Cardiac muscle cell (in vitro differentiated cells and primary cell): ENCODE measurements at regions not wholly inside any gene's neighbourhood (a gene's known extent, or its start where the extent isn't known, plus 50 kb on each side); places are given as distances from the start of the nearest gene placed in this dataset.

Experiments used
- DNase-seq, 2 donors: peaks; one replicate each; pipeline versions ENCODE4 v3.0.0 to v3.0.0-alpha.2; 2010 to 2017; ENCODE audit warnings: low read depth in 1 of 2, low spot score in 1 of 2
- H3K27ac ChIP-seq: fragments of 200-600 bp; sonication (generic); 2 replicates; pipeline ENCODE4 v1.5.1; 2016
- H3K27me3 ChIP-seq: fragments of 200-600 bp; sonication (generic); 2 replicates; pipeline ENCODE4 v1.6.0; 2016; ENCODE audit warnings: control low read depth
- H3K36me3 ChIP-seq: fragments of 200-600 bp; sonication (generic); 2 replicates; pipeline ENCODE4 v1.5.1; 2016; ENCODE audit warnings: control low read depth
- H3K4me1 ChIP-seq: fragments of 200-600 bp; sonication (generic); 2 replicates; pipeline ENCODE4 v1.8.1; 2017; ENCODE audit warnings: low read depth, mild to moderate bottlenecking, mixed run types
- H3K4me3 ChIP-seq: fragments of 200-600 bp; sonication (generic); 2 replicates; pipeline ENCODE4 v1.5.1; 2016; ENCODE audit warnings: mild to moderate bottlenecking
- H3K9me3 ChIP-seq: fragments of 200-600 bp; sonication (generic); 2 replicates; pipeline ENCODE4 v1.5.1; 2017; ENCODE audit warnings: low read depth, mild to moderate bottlenecking, control low read depth
- TF ChIP-seq, protein P1 (sequence below): IDR thresholded peaks from 2 replicates; pipeline ENCODE4 v1.5.1; 2012; ENCODE audit warnings: low read depth, mild to moderate bottlenecking, low read length

DNA sequence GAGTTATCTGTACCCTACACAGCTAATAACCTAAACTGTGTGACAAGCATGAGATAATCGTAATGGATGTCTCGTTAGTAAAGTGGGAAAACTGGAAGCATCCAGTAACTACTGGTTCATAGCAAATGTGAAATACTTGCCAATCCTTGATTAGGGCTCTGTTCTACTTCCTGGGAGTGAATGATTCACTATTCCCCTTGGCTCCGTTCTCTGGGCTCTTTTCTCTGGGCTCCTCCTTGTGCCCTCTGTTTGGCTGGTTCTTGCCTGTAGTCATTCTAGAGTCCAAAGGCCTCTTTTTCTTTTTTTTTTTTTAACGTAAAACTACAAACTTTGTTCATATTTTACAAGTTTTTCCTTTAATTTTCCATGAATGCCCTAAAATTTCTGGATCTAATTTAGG, 465.8 kb upstream of the PLXNA2 start:
- TF ChIP-seq, protein P1, sequence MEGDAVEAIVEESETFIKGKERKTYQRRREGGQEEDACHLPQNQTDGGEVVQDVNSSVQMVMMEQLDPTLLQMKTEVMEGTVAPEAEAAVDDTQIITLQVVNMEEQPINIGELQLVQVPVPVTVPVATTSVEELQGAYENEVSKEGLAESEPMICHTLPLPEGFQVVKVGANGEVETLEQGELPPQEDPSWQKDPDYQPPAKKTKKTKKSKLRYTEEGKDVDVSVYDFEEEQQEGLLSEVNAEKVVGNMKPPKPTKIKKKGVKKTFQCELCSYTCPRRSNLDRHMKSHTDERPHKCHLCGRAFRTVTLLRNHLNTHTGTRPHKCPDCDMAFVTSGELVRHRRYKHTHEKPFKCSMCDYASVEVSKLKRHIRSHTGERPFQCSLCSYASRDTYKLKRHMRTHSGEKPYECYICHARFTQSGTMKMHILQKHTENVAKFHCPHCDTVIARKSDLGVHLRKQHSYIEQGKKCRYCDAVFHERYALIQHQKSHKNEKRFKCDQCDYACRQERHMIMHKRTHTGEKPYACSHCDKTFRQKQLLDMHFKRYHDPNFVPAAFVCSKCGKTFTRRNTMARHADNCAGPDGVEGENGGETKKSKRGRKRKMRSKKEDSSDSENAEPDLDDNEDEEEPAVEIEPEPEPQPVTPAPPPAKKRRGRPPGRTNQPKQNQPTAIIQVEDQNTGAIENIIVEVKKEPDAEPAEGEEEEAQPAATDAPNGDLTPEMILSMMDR = no peak
- Histone ChIP-seq H3K27ac (no peak overlapping the region), H3K4me3 (no peak overlapping the region), H3K36me3 (no peaks in the 10 kb centered on the region), H3K4me1 (no peaks in the 10 kb centered on the region), H3K27me3 (no peaks in the 10 kb centered on the region), H3K9me3 (no peaks in the 10 kb centered on the region)
- DNase-seq = no peak

DNA sequence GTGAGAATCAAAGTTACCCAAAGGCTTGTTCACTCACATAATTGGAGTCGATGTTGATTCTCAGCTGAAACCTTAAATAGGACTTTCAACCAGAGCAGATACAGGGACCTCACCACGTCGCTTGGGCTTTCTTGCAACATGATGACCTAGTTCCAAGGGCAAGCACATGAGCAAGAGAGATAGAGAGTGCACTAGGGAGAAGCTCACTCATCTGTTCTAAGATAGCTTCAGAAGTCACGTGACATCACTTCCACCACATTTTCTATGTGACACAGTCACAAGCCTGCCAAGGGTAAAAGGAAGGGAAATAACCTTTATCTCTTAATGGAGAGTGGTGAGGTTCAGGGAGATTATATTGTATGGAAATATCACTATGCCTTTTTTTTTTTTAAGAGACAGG, 470.1 kb upstream of the PLXNA2 start:
- no peaks in the 10 kb centered on the region for H3K9me3 ChIP-seq
- TF ChIP-seq, protein P1 = no peak
- no peaks in the 10 kb centered on the region for H3K4me1 ChIP-seq
- H3K4me3 ChIP-seq = no peak overlapping the region
- DNase-seq = no peak
- no peaks in the 10 kb centered on the region for H3K36me3 ChIP-seq
- no peak overlapping the region for H3K27ac ChIP-seq
- no peaks in the 10 kb centered on the region for H3K27me3 ChIP-seq

DNA sequence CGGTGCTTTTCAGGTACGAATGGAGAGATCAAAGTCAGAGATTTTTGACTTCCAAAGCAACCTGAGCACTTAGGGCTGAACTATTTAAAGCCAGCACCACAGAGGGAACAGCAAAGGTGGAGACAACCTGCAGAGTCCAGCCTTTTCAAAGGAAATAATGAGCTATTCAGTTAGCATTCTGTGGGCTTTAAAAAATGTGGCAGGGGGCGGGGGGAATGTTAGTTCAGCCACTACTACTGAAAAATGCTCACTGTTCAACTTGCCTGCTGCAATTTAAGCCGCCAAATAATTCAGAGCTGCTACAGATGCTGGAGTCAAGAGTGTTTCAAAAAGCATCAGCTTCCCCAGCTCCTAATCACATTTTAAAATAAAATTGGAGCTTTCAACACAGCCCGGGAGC, 473.3 kb upstream of the PLXNA2 start:
- Histone ChIP-seq H3K9me3 (no peaks in the 10 kb centered on the region), H3K27me3 (no peaks in the 10 kb centered on the region), H3K4me3 (no peak overlapping the region), H3K4me1 (no peaks in the 10 kb centered on the region), H3K36me3 (no peaks in the 10 kb centered on the region), H3K27ac (no peak overlapping the region)
- TF ChIP-seq, protein P1 = no peak
- DNase-seq = no peak

DNA sequence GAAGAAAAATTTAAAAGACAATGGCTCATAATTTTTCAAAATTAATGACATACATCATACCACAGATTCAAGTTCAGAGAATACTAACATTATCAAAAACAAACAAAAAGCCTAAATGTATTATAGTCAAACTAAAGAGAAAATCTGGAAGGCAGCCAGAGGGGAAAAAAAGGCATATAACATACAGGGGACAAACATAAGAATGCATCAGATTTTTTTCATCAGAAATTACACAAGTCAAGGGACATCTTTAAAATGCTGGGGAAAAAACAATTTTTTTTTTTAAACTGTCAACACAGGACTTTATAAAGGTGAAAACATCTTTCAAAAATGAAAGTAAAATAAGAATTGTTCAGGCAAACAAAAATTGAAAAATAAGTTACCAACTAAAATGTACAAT, 478.4 kb upstream of the PLXNA2 start:
- Histone ChIP-seq H3K9me3 (no peaks in the 10 kb centered on the region), H3K27me3 (no peaks in the 10 kb centered on the region), H3K36me3 (no peaks in the 10 kb centered on the region), H3K4me1 (no peaks in the 10 kb centered on the region), H3K27ac (no peak overlapping the region), H3K4me3 (no peak overlapping the region)
- DNase-seq = no peak
- TF ChIP-seq, protein P1 = no peak

DNA sequence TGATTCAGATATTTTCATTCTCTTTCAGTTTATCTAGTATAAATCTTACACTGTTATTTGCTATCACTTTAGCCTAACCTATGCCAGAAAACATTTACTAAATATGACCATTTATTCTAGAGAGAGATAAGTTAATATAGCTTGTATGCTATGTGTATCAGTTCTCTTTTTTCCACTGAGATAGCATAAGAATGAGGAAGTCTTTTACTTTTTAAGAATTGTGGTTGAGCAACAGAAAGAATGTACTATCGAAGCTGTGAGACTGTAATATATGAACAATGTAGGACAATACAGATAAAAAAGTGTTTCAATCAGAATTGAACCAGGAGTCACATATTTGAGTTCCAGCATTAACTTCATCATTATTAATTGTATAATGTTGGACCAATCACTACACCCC, 479.9 kb upstream of the PLXNA2 start:
- H3K27me3 ChIP-seq = no peaks in the 10 kb centered on the region
- TF ChIP-seq, protein P1 = no peak

DNA sequence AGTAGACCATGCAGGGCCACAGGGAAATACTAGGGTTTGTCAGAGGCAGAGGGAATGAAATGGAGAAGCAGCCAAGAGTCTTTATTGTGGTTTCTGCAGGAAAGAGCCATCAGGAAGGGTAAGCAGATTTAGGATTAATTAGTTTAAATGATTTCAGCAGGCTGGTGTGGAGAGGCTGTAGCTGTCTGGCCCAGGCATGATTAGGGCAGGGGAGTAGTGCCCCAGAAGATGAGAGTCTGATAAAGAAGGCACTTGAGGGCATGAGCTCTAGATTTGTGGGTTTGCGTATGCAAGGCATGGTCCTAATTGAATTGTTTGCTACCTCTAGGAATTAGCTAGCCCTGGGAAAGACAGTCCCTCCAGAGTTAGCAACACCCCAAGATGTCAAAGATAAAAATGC, 484.6 kb upstream of the PLXNA2 start:
- no peak for DNase-seq
- H3K4me3 ChIP-seq = no peak overlapping the region
- no peaks in the 10 kb centered on the region for H3K36me3 ChIP-seq
- no peaks in the 10 kb centered on the region for H3K9me3 ChIP-seq
- H3K4me1 ChIP-seq = no peaks in the 10 kb centered on the region
- no peak overlapping the region for H3K27ac ChIP-seq
- TF ChIP-seq, protein P1 = no peak
- H3K27me3 ChIP-seq = no peaks in the 10 kb centered on the region

More for the DNA sequence above, 479.9 kb upstream of the PLXNA2 start:
- H3K4me3 ChIP-seq = no peak overlapping the region
- no peak for DNase-seq
- no peak overlapping the region for H3K27ac ChIP-seq
- no peaks in the 10 kb centered on the region for H3K36me3 ChIP-seq
- no peaks in the 10 kb centered on the region for H3K9me3 ChIP-seq
- no peaks in the 10 kb centered on the region for H3K4me1 ChIP-seq
